ENCODE measurements at regions not wholly inside any gene's neighbourhood (a gene's known extent, or its start where the extent isn't known, plus 50 kb on each side); places are given as distances from the start of the nearest gene placed in this dataset.

GRCh38 chr1:219792337-219793021 is 135.9 kb downstream of the SLC30A10 start:
- Mint-ChIP-seq H3K4me1 (peaks cover 43% of the 10 kb centered on the region), H3K4me3 (no peak overlapping the region), H3K36me3 (ENCODE audit: low read depth) (no peaks in the 10 kb centered on the region), H3K27ac (no peak overlapping the region), H3K27me3 (ENCODE audit: low read depth, poor library complexity) (peaks cover 7% of the 10 kb centered on the region), H3K9me3 (peaks cover 4% of the 10 kb centered on the region)
- no peak for TF ChIP-seq CTCF (IDR thresholded peaks at IDR 0.05)
- DNase-seq: no peak

- no peak for DNase-seq
- no peak overlapping the region for H3K4me3 Mint-ChIP-seq
- H3K27ac Mint-ChIP-seq: no peak overlapping the region
- H3K27me3 Mint-ChIP-seq (ENCODE audit: low read depth, poor library complexity): peaks cover 7% of the 10 kb centered on the region
- H3K36me3 Mint-ChIP-seq (ENCODE audit: low read depth): no peaks in the 10 kb centered on the region
- H3K4me1 Mint-ChIP-seq: peaks cover 43% of the 10 kb centered on the region
- peaks cover 4% of the 10 kb centered on the region for H3K9me3 Mint-ChIP-seq
- TF ChIP-seq CTCF (IDR thresholded peaks at IDR 0.05): no peak
Measured at GRCh38 chr1:219791766-219792165, 136.6 kb downstream of the SLC30A10 start.

GRCh38 chr1:219790834-219791615 is 137.3 kb downstream of the SLC30A10 start:
- H3K36me3 Mint-ChIP-seq (ENCODE audit: low read depth): no peaks in the 10 kb centered on the region
- no peak overlapping the region for H3K27ac Mint-ChIP-seq
- peaks cover 7% of the 10 kb centered on the region for H3K27me3 Mint-ChIP-seq (ENCODE audit: low read depth, poor library complexity)
- peaks cover 4% of the 10 kb centered on the region for H3K9me3 Mint-ChIP-seq
- DNase-seq: no peak
- peaks cover 43% of the 10 kb centered on the region for H3K4me1 Mint-ChIP-seq
- TF ChIP-seq CTCF (IDR thresholded peaks at IDR 0.05): no peak
- no peak overlapping the region for H3K4me3 Mint-ChIP-seq

GRCh38 chr1:219788700-219789099 is 139.7 kb downstream of the SLC30A10 start:
- H3K27ac Mint-ChIP-seq: no peak overlapping the region
- TF ChIP-seq CTCF (IDR thresholded peaks at IDR 0.05): no peak
- peaks cover 4% of the 10 kb centered on the region for H3K9me3 Mint-ChIP-seq
- H3K4me3 Mint-ChIP-seq: no peak overlapping the region
- no peaks in the 10 kb centered on the region for H3K36me3 Mint-ChIP-seq (ENCODE audit: low read depth)
- peaks cover 3% of the 10 kb centered on the region for H3K27me3 Mint-ChIP-seq (ENCODE audit: low read depth, poor library complexity)
- peaks cover 33% of the 10 kb centered on the region for H3K4me1 Mint-ChIP-seq
- no peak for DNase-seq

- Mint-ChIP-seq H3K4me1 (peaks cover 30% of the 10 kb centered on the region), H3K36me3 (ENCODE audit: low read depth) (no peaks in the 10 kb centered on the region), H3K27ac (no peak overlapping the region), H3K4me3 (no peak overlapping the region), H3K9me3 (peaks cover 4% of the 10 kb centered on the region), H3K27me3 (ENCODE audit: low read depth, poor library complexity) (no peaks in the 10 kb centered on the region)
- TF ChIP-seq CTCF (IDR thresholded peaks at IDR 0.05): no peak
- no peak for DNase-seq
Measured at GRCh38 chr1:219788091-219788490, 140.3 kb downstream of the SLC30A10 start.

Measured in nephron progenitor cell (in vitro differentiated cells).